HL-60 (cell line): ENCODE measurements at regions not wholly inside any gene's neighbourhood (a gene's known extent, or its start where the extent isn't known, plus 50 kb on each side); places are given as distances from the start of the nearest gene placed in this dataset.

Experiments
- CTCF ChIP-seq: IDR thresholded peaks from one replicate; pipeline ENCODE4 v1.5.1; 2011; ENCODE audit warnings: low read length, control low read depth, inconsistent platforms; ENCODE audit not compliant: insufficient read depth
- POLR2AphosphoS5 ChIP-seq: IDR thresholded peaks from 2 replicates; pipeline ENCODE4 v1.6.1; 2012; ENCODE audit warnings: low read depth
- REST ChIP-seq: IDR thresholded peaks from 2 replicates; pipeline ENCODE4 v1.6.1; 2012; ENCODE audit warnings: low read depth; ENCODE audit not compliant: insufficient replicate concordance

- TF ChIP-seq CTCF (no peak), REST (no peak), POLR2AphosphoS5 (no peak)
Measured at GRCh38 chr6:103677290-103677689, 1182.4 kb downstream of the HACE1 start.
